ENCODE measurements at regions not wholly inside any gene's neighbourhood (a gene's known extent, or its start where the extent isn't known, plus 50 kb on each side); places are given as distances from the start of the nearest gene placed in this dataset.

DNA sequence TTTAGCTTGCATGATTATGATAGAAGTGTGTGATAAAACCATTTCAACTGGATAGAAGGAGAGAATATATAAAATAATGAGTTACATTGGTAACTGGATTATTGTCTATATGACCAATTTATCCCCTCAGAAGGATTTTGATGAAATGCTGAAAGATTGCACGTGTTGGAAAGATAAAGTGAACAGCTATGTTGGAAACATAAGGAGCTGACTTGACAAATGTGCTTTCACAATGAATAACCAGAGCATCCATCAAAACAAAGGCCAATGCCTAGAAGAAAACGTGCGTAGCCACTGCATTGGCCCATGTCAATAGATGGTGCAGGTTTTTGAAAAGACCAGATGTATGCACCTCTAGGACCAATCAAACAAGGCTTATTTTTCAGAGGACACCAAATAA is 168.8 kb downstream of the TMEM200A start:
- TF ChIP-seq, protein P1, sequence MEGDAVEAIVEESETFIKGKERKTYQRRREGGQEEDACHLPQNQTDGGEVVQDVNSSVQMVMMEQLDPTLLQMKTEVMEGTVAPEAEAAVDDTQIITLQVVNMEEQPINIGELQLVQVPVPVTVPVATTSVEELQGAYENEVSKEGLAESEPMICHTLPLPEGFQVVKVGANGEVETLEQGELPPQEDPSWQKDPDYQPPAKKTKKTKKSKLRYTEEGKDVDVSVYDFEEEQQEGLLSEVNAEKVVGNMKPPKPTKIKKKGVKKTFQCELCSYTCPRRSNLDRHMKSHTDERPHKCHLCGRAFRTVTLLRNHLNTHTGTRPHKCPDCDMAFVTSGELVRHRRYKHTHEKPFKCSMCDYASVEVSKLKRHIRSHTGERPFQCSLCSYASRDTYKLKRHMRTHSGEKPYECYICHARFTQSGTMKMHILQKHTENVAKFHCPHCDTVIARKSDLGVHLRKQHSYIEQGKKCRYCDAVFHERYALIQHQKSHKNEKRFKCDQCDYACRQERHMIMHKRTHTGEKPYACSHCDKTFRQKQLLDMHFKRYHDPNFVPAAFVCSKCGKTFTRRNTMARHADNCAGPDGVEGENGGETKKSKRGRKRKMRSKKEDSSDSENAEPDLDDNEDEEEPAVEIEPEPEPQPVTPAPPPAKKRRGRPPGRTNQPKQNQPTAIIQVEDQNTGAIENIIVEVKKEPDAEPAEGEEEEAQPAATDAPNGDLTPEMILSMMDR (IDR thresholded peaks at IDR 0.05; ENCODE audit: low read length): no peak
- no peak for TF ChIP-seq EZH2phosphoT487 (IDR thresholded peaks at IDR 0.05; ENCODE audit: low read length)

Measured in MM.1S (cell line).